SK-N-SH treated with all-trans-retinoic acid at 6 μM for 48 hours (cell line): ENCODE measurements at regions not wholly inside any gene's neighbourhood (a gene's known extent, or its start where the extent isn't known, plus 50 kb on each side); places are given as distances from the start of the nearest gene placed in this dataset.

Experiments
- ATAC-seq: fragments of 200-7000 bp; cut with Tn5 transposase; 3 replicates; pipeline ENCODE4 v1.9.1; 2020; ENCODE audit warnings: mild to moderate bottlenecking, moderate library complexity
- ARNTL ChIP-seq: fragments of 450-650 bp; formaldehyde crosslinking; IDR thresholded peaks from 2 replicates; pipeline ENCODE4 v1.5.0; 2020; ENCODE audit warnings: low read depth, mild to moderate bottlenecking, moderate library complexity, borderline replicate concordance
- BACH2 ChIP-seq: fragments of 250-450 bp; sonication (Bioruptor Pico); IDR thresholded peaks from 2 replicates; pipeline ENCODE4 v1.9.0; 2021; ENCODE audit warnings: mild to moderate bottlenecking, borderline replicate concordance
- CSDC2 ChIP-seq: fragments of 250-450 bp; sonication (Bioruptor Pico); IDR thresholded peaks from 2 replicates; pipeline ENCODE4 v1.5.0; 2020; ENCODE audit warnings: mild to moderate bottlenecking, moderate library complexity
- ESRRG ChIP-seq: fragments of 250-450 bp; sonication (Bioruptor Pico); IDR thresholded peaks from 2 replicates; pipeline ENCODE4 v1.6.1; 2021; ENCODE audit warnings: mild to moderate bottlenecking
- GLIS3 ChIP-seq: fragments of 250-450 bp; sonication (Bioruptor Pico); IDR thresholded peaks from 2 replicates; pipeline ENCODE4 v1.5.0; 2020; ENCODE audit warnings: mild to moderate bottlenecking, moderate library complexity
- OSR1 ChIP-seq: fragments of 250-450 bp; sonication (Bioruptor Pico); IDR thresholded peaks from 2 replicates; pipeline ENCODE4 v1.8.0; 2022; ENCODE audit warnings: moderate library complexity, mild to moderate bottlenecking, inconsistent platforms
- PPARA ChIP-seq: fragments of 250-450 bp; sonication (Bioruptor Pico); IDR thresholded peaks from 2 replicates; pipeline ENCODE4 v1.5.0; 2020; ENCODE audit warnings: mild to moderate bottlenecking, borderline replicate concordance
- RARB ChIP-seq: fragments of 250-450 bp; sonication (Bioruptor Pico); IDR thresholded peaks from 2 replicates; pipeline ENCODE4 v1.8.0; 2021; ENCODE audit warnings: mild to moderate bottlenecking, moderate library complexity
- SNAI2 ChIP-seq: fragments of 250-450 bp; sonication (Bioruptor Pico); IDR thresholded peaks from 2 replicates; pipeline ENCODE4 v1.5.0; 2020; ENCODE audit warnings: mild to moderate bottlenecking, moderate library complexity
- TCF4 ChIP-seq: fragments of 250-450 bp; sonication (Bioruptor Pico); IDR thresholded peaks from 2 replicates; pipeline ENCODE4 v1.8.0; 2021; ENCODE audit warnings: mild to moderate bottlenecking, moderate library complexity, borderline replicate concordance
- TOX ChIP-seq: fragments of 250-450 bp; sonication (Bioruptor Pico); IDR thresholded peaks from 2 replicates; pipeline ENCODE4 v1.8.0; 2021; ENCODE audit warnings: mild to moderate bottlenecking, moderate library complexity, borderline replicate concordance
- ZC3H10 ChIP-seq: fragments of 250-450 bp; sonication (Bioruptor Pico); IDR thresholded peaks from 2 replicates; pipeline ENCODE4 v1.5.1; 2021; ENCODE audit warnings: mild to moderate bottlenecking, moderate library complexity
- ZFP3 ChIP-seq: fragments of 250-450 bp; sonication (Bioruptor Pico); IDR thresholded peaks from 2 replicates; pipeline ENCODE4 v1.5.0; 2020; ENCODE audit warnings: mild to moderate bottlenecking, moderate library complexity
- ZFP30 ChIP-seq: fragments of 450-650 bp; formaldehyde crosslinking; IDR thresholded peaks from 2 replicates; pipeline ENCODE4 v1.5.0; 2022; ENCODE audit warnings: mild to moderate bottlenecking, moderate library complexity
- ZNF565 ChIP-seq: fragments of 450-650 bp; formaldehyde crosslinking; conservative IDR thresholded peaks from 2 replicates; pipeline ENCODE4 v1.5.0; 2020; ENCODE audit warnings: low read depth, mild to moderate bottlenecking, moderate library complexity
- ZNF70 ChIP-seq: fragments of 450-650 bp; formaldehyde crosslinking; IDR thresholded peaks from 2 replicates; pipeline ENCODE4 v1.5.0; 2020; ENCODE audit warnings: mild to moderate bottlenecking, moderate library complexity
- ZNF8 ChIP-seq: fragments of 450-650 bp; formaldehyde crosslinking; IDR thresholded peaks from 2 replicates; pipeline ENCODE4 v1.5.0; 2020; ENCODE audit warnings: mild to moderate bottlenecking, moderate library complexity
- TF ChIP-seq, protein P1 (sequence below): fragments of 250-450 bp; sonication (Bioruptor Pico); IDR thresholded peaks from 2 replicates; pipeline ENCODE4 v1.8.0; 2021; ENCODE audit warnings: low read depth, mild to moderate bottlenecking, moderate library complexity, borderline replicate concordance
- TF ChIP-seq, protein P2 (sequence below): fragments of 250-450 bp; sonication (Bioruptor Pico); IDR thresholded peaks from 2 replicates; pipeline ENCODE4 v1.5.1; 2021; ENCODE audit warnings: mild to moderate bottlenecking, moderate library complexity
- TF ChIP-seq, protein P3 (sequence below): fragments of 250-450 bp; sonication (Bioruptor Pico); IDR thresholded peaks from 2 replicates; pipeline ENCODE4 v1.8.0; 2020; ENCODE audit warnings: mild to moderate bottlenecking, moderate library complexity, borderline replicate concordance
- TF ChIP-seq, protein P4 (sequence below): fragments of 250-450 bp; sonication (Bioruptor Pico); IDR thresholded peaks from 2 replicates; pipeline ENCODE4 v1.5.0; 2020; ENCODE audit warnings: mild to moderate bottlenecking, moderate library complexity
- TF ChIP-seq, protein P5 (sequence below): fragments of 250-450 bp; sonication (Bioruptor Pico); IDR thresholded peaks from 2 replicates; pipeline ENCODE4 v1.5.1; 2020; ENCODE audit warnings: low read depth, mild to moderate bottlenecking, moderate library complexity

DNA sequence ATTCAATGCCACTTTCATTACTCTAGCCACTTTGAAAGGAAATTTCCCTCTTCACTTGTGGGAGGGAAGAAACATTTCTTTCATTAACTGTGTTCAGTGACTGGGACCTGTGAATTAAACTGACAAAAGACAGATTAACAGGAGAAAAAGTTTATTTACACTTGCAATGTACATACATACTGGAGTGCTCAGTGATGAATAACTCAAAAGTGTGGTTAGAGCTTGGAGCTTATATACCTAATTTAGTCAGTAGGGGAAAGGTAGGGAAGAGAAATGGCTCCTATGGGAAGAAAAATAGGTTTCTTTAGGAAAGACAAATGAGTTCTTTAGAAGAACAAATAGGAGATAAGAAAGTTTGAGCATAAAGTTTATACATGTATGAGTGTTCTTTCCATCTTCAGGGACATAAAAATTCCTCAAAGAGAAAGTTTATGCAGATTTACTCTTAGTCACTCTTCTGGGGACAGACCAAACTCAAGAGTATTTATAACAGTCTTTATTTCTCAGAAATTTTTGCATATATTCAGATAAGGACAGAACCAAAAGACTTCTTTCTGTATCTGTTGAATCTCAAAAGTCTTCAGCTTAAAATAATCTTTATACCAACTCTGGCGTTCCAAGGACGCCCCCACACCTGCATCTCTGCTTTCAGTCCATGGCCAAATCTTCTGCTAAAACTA, 120.0 kb upstream of the RAI14 start:
- no peak for ATAC-seq
- TF ChIP-seq ZC3H10 (CRISPR knock-in tag) = no peak
- no peak for TF ChIP-seq ZFP30 (CRISPR knock-in tag)
- TF ChIP-seq RARB = no peak
- TF ChIP-seq, protein P1, sequence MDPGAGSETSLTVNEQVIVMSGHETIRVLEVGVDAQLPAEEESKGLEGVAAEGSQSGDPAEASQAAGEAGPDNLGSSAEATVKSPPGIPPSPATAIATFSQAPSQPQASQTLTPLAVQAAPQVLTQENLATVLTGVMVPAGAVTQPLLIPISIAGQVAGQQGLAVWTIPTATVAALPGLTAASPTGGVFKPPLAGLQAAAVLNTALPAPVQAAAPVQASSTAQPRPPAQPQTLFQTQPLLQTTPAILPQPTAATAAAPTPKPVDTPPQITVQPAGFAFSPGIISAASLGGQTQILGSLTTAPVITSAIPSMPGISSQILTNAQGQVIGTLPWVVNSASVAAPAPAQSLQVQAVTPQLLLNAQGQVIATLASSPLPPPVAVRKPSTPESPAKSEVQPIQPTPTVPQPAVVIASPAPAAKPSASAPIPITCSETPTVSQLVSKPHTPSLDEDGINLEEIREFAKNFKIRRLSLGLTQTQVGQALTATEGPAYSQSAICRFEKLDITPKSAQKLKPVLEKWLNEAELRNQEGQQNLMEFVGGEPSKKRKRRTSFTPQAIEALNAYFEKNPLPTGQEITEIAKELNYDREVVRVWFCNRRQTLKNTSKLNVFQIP (CRISPR knock-in tag) = no peak
- TF ChIP-seq, protein P2, sequence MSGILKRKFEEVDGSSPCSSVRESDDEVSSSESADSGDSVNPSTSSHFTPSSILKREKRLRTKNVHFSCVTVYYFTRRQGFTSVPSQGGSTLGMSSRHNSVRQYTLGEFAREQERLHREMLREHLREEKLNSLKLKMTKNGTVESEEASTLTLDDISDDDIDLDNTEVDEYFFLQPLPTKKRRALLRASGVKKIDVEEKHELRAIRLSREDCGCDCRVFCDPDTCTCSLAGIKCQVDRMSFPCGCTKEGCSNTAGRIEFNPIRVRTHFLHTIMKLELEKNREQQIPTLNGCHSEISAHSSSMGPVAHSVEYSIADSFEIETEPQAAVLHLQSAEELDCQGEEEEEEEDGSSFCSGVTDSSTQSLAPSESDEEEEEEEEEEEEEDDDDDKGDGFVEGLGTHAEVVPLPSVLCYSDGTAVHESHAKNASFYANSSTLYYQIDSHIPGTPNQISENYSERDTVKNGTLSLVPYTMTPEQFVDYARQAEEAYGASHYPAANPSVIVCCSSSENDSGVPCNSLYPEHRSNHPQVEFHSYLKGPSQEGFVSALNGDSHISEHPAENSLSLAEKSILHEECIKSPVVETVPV (CRISPR knock-in tag) = no peak
- no peak for TF ChIP-seq TCF4 (CRISPR knock-in tag)
- no peak for TF ChIP-seq ZFP3
- no peak for TF ChIP-seq ZNF8
- TF ChIP-seq, protein P3, sequence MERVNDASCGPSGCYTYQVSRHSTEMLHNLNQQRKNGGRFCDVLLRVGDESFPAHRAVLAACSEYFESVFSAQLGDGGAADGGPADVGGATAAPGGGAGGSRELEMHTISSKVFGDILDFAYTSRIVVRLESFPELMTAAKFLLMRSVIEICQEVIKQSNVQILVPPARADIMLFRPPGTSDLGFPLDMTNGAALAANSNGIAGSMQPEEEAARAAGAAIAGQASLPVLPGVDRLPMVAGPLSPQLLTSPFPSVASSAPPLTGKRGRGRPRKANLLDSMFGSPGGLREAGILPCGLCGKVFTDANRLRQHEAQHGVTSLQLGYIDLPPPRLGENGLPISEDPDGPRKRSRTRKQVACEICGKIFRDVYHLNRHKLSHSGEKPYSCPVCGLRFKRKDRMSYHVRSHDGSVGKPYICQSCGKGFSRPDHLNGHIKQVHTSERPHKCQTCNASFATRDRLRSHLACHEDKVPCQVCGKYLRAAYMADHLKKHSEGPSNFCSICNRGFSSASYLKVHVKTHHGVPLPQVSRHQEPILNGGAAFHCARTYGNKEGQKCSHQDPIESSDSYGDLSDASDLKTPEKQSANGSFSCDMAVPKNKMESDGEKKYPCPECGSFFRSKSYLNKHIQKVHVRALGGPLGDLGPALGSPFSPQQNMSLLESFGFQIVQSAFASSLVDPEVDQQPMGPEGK (CRISPR knock-in tag) = no peak
- no peak for TF ChIP-seq ZNF565 (CRISPR knock-in tag)
- no peak for TF ChIP-seq ARNTL
- TF ChIP-seq OSR1 = no peak
- TF ChIP-seq CSDC2 (CRISPR knock-in tag) = no peak
- no peak for TF ChIP-seq GLIS3 (CRISPR knock-in tag)
- no peak for TF ChIP-seq ESRRG
- TF ChIP-seq, protein P4, sequence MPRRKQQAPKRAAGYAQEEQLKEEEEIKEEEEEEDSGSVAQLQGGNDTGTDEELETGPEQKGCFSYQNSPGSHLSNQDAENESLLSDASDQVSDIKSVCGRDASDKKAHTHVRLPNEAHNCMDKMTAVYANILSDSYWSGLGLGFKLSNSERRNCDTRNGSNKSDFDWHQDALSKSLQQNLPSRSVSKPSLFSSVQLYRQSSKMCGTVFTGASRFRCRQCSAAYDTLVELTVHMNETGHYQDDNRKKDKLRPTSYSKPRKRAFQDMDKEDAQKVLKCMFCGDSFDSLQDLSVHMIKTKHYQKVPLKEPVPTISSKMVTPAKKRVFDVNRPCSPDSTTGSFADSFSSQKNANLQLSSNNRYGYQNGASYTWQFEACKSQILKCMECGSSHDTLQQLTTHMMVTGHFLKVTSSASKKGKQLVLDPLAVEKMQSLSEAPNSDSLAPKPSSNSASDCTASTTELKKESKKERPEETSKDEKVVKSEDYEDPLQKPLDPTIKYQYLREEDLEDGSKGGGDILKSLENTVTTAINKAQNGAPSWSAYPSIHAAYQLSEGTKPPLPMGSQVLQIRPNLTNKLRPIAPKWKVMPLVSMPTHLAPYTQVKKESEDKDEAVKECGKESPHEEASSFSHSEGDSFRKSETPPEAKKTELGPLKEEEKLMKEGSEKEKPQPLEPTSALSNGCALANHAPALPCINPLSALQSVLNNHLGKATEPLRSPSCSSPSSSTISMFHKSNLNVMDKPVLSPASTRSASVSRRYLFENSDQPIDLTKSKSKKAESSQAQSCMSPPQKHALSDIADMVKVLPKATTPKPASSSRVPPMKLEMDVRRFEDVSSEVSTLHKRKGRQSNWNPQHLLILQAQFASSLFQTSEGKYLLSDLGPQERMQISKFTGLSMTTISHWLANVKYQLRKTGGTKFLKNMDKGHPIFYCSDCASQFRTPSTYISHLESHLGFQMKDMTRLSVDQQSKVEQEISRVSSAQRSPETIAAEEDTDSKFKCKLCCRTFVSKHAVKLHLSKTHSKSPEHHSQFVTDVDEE (CRISPR knock-in tag) = no peak
- TF ChIP-seq ZNF70 (CRISPR knock-in tag) = no peak
- no peak for TF ChIP-seq BACH2 (CRISPR knock-in tag)
- no peak for TF ChIP-seq SNAI2 (CRISPR knock-in tag)

DNA sequence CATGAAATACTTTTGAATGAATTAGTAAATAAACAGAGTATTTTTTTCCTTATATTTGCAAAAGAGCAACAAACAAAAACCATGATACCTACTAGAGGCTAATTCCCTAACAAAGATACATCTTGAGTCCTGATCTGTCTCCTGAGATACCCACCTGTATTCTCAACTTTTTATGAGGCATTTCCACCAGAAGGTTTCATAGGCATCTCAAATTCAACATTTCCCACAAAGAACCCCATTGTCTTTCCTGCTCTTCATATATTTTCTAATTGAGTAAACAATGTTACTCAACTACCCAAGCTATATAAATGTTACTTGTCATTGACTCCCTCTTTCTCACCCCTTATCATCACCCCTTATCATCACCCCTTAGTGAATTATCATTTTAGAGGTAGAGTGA, 119.4 kb upstream of the RAI14 start:
- TF ChIP-seq ZFP3 (no peak), TOX (CRISPR knock-in tag) (no peak), CSDC2 (CRISPR knock-in tag) (no peak), RARB (no peak)
- ATAC-seq = no peak

DNA sequence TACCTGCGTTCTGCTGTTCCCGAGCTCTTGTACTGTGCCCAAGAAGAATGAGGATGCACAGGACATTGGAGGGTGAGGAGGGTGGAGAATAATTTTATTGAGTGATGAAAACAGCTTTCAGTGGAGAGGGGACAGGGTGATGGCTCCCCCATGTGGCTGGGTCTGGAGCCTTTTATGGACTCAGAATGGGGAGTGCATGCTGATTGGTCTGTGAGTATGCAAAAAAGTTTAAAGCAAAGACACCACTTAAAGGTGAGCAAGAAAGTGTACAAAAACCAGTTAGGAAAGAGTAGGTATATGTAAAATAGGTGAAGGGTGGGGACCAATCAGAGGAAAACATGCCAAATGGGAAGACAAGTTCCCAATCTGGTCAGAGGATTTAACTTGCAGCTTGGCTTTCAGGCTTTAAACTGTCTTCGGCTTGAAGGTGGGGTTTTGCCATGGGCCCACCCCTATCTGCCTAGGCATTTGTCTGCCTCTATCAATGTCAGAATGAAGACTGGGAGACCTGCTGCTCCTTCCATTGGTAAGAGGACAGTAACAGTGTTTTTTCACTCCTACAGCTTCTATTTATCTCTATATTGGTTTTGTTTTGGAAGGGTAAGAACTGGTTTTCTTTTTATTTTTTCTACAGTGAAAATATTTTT, 118.0 kb upstream of the RAI14 start:
- ATAC-seq = no peak
- TF ChIP-seq PPARA (no peak), GLIS3 (CRISPR knock-in tag) (no peak), BACH2 (CRISPR knock-in tag) (no peak), ZNF8 (no peak), SNAI2 (CRISPR knock-in tag) (no peak), CSDC2 (CRISPR knock-in tag) (no peak), TOX (CRISPR knock-in tag) (no peak), ARNTL (no peak), RARB (no peak), TCF4 (CRISPR knock-in tag) (no peak), OSR1 (no peak), ZC3H10 (CRISPR knock-in tag) (no peak)
- TF ChIP-seq, protein P2 (CRISPR knock-in tag) = no peak
- TF ChIP-seq, protein P4 (CRISPR knock-in tag) = no peak
- TF ChIP-seq, protein P5, sequence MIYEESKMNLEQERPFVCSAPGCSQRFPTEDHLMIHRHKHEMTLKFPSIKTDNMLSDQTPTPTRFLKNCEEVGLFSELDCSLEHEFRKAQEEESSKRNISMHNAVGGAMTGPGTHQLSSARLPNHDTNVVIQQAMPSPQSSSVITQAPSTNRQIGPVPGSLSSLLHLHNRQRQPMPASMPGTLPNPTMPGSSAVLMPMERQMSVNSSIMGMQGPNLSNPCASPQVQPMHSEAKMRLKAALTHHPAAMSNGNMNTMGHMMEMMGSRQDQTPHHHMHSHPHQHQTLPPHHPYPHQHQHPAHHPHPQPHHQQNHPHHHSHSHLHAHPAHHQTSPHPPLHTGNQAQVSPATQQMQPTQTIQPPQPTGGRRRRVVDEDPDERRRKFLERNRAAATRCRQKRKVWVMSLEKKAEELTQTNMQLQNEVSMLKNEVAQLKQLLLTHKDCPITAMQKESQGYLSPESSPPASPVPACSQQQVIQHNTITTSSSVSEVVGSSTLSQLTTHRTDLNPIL (CRISPR knock-in tag) = no peak
